ENCODE measurements at regions not wholly inside any gene's neighbourhood (a gene's known extent, or its start where the extent isn't known, plus 50 kb on each side); places are given as distances from the start of the nearest gene placed in this dataset.

GRCh38 chr2:239581352-239581901 is 180.6 kb upstream of the HDAC4 start:
- DNase-seq (ENCODE audit: low read depth) = no peak

- DNase-seq (ENCODE audit: low read depth) = no peak
Measured at GRCh38 chr2:239580199-239580527, 179.3 kb upstream of the HDAC4 start.

- no peak for DNase-seq (ENCODE audit: low read depth)
Measured at GRCh38 chr2:239579524-239580198, 178.8 kb upstream of the HDAC4 start.

GRCh38 chr2:239579081-239579480 is 178.3 kb upstream of the HDAC4 start:
- no peak for DNase-seq (ENCODE audit: low read depth)

- DNase-seq (ENCODE audit: low read depth) = no peak
Measured at GRCh38 chr2:239578381-239578780, 177.6 kb upstream of the HDAC4 start.

DNA sequence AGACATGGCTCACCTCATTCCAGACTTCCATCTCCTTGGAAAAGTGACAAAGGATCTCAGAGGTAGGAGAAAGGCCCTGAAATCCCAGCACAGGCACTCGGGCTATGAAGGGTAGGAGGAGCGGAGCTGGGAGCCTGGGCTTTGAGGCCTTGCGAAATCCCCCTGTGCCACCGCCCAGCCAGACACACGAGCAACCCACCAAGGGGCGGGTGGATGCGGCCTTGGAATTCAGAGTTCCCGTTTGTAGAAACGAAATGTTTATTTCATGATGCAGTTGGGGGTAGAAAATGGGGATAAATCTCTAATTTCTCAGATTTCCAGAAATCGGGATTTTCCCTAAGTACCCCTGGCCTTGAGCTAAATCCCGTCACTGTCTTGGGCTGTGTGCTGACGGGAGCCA is 177.1 kb upstream of the HDAC4 start:
- DNase-seq (ENCODE audit: low read depth) = no peak

GRCh38 chr2:239576784-239577685 is 176.2 kb upstream of the HDAC4 start:
- no peak for DNase-seq (ENCODE audit: low read depth)

DNA sequence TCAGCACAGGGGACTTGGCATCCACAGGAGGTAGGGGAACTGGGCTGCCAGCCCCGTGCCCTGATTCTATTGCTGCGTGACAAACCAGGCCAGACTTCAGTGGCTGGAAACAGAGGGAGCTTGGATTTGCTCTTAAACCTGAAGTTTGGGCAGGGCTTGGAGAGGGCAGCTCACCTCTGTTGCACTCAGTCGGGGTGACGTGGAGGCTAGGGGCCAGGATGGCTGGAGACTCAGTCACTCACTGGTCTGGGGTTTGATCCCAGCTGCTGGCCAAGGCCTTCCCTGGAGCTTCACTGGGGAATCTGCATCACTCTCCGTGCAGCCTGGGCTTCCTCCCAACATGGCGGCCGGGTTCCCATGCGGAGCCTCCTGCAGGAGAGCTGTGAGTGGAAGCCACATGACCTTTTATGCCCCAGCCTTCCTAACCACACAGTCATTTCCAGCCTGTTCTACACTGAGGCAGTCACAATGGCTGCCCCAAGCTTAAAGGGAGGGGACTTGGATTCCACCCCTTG is 175.2 kb upstream of the HDAC4 start:
- DNase-seq (ENCODE audit: low read depth) = no peak

GRCh38 chr2:239574434-239575156 is 173.8 kb upstream of the HDAC4 start:
- DNase-seq (ENCODE audit: low read depth) = no peak

DNA sequence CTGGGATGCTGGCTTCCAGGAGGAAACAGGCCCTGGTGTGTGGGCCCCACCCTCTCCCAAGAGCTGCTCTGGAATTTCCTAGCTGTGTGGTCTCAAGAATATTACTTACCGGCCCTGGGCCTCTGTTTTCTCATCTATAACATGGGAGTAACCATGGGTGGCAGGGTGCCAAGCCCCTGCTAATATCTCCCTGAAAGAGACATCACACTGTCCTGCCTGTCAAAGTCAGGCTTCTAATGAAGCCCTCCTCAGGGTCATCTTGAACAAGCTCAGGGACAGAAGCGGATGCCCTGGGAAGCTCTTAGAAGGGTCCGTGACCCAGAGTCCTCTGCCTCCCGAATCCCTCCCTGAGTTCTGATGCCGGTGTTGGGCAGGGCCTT is 173.2 kb upstream of the HDAC4 start:
- DNase-seq (ENCODE audit: low read depth) = no peak

DNA sequence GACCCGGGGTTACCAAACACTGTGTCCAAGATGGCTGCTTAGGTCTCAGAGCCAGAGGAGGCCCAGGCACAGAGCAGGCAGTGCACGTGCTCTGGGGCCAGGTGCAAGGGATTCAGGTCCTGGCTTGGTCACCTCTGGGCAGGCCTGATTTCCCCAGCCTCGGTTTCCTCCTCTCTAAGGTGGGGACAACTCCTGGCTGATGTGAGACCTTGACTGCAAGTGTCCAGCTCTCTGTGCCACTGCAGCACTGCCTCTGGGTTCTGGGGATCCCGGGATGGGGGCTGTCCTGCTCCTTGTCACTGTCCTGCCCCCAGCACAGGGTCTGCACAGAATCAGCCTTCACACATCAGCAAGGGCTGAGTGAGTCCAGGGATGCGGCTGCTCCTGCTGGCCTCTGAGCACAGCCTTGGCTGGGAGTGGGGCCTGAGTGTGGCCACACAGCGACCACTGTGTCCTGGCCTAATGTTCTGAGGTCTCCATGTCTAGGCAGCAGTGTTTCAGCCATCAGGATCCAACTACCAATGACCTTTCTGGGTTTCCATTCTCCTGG is 170.2 kb upstream of the HDAC4 start:
- DNase-seq (ENCODE audit: low read depth) = no peak

DNA sequence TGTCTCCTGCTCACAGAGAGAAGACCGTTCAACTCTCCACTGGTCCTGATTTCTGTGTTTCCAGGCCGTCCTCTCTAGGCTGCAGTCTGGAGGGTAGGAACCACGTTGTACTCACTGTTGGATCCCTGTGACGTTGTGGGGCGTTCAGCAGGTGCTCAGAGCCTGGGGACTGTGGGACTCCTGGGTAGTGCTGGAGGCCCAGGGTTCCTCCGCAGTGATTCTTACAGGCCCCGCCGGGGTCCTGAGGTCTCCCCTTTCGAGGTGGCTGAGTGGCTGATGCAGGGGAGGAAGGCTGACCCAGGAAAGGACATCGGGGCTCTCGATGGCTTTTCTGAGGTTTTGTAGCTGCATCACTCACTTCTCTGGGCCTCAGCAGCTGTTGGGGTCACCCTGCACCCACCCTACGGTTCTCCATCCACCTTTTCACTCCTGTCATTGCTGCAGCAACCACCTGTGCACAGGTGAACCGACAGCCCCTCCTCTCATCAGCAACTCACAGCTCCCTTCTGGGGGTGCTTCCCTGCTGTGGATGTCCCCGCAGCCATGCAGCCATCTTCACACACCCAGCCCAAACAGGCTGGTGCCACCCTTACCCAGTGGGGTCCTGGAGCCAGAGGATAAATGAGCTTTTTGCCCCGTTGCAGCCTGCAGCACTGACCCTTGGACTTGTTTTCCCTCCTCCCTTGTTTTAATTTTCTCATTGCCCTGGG is 169.6 kb upstream of the HDAC4 start:
- DNase-seq (ENCODE audit: low read depth) = no peak

DNA sequence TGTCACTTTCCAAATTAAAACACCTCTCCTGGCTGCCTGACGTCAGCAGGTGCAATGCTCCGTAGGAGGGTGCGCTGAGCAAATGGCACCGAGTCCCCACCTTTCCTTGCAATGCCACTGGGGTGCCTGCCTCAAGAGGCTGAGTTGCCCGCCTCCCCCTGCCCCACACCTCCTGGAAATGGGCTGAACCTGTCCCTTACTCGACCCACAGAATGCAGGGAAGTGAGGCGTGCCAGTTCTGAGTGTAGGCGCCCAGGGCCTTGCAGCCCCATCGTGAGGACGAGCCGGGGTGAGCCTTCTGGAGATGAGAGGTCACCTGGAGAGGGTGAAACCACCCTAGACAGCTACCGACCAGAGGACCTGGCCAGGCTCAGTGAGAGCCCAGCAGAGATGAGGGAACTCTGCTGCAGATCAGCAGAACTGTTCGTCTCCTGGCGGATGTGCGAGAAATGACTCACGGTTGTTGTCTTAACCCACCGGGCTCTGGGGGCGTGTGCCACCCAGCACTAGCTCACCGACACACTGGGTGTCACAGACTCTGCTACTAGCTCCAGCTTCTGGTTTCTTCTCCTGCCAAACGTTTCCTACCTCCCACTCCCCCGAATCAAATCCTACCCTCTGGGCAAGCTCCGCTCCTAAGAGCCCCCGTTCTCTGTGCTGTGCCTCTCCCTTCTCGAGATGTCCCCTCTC is 168.7 kb upstream of the HDAC4 start:
- DNase-seq (ENCODE audit: low read depth) = no peak

GRCh38 chr2:239568601-239569000 is 167.8 kb upstream of the HDAC4 start:
- DNase-seq (ENCODE audit: low read depth) = no peak

GRCh38 chr2:239567786-239568185 is 167.0 kb upstream of the HDAC4 start:
- no peak for DNase-seq (ENCODE audit: low read depth)

DNA sequence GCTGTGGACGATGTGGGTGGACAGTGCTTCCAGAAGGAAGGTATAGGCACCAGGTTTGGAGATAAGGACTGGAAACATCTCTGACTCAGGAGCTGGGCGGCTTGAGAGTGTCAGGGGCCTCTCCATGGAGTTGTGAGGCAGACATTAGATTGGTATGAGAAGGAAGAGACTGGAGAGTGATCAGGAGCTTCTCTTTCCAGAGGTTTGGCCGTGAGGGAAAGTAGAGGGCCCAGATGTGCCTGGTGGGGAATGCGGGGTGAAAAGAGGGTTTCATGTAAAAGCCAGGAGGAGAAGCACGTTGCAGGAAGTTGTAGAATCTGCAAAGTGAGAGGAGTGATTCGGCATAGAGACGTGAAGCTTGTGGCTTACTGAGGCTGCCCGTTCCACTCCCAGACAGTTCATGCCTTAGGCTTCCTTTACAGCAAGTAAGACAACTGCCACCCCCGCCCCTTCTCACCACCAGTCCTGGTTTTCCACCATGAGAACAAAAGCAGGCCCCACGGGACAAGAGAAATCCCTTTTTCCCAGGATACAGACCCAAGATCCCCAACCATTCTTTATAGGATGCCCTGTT is 166.3 kb upstream of the HDAC4 start:
- no peak for DNase-seq (ENCODE audit: low read depth)

DNA sequence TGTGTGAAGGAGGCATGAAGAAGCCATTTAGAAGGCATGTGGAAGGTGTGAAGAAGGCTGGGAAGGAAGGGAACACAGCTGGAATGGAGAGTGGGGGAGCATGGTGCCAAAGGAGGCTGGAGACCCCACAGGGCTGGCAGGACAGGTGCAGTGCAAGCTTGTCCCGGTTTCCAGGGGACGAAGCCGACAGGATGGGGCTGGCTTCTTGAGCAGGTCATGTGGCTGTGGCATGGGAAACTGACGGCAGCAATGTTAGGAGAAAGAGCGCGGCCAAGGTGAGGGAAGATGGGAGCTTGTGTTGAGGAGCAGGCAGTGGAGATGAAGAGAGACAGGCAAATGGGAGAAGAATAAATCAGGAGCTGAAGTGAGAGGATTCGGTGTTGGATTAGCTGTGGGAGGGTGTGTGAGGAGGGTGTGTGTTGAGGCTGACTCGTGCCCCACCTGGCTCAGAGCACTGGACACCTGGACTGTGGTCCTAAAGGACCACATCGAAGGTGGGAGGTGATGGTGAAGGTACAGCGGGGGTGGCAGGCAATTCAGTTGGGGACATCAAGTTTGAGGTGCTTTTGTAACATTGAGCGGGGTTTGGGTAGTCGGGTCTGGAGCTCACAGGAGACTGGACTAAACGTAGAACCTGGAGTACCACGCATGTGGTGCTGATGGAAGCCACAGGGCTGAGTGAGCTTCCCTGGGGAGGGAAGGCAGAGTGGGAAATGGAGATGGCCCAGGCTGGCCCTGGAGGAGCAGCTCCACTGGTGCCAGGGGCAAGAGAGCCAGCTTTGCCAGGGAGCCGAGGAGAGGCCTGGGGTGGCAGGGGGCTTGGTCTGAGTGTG is 165.6 kb upstream of the HDAC4 start:
- no peak for DNase-seq (ENCODE audit: low read depth)

DNA sequence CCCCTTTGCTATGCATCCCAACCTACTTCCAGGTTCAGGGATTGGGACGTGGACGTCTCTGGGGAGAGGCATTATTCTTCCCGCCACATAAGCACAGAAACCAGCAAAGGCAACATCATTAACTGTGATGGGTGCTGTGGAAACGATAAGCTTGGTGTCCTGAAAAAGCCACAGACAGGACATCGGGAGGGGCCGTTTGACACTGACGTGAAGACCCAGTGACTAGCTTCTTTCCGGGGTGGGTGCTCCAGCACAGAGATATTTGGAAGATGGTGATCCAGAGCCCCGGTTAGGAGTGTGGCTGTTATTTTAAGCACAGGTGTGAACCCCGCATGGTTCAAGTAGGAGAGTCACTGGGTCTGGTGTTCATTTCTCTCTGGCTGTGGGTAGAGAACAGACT is 163.8 kb upstream of the HDAC4 start:
- no peak for DNase-seq (ENCODE audit: low read depth)

DNA sequence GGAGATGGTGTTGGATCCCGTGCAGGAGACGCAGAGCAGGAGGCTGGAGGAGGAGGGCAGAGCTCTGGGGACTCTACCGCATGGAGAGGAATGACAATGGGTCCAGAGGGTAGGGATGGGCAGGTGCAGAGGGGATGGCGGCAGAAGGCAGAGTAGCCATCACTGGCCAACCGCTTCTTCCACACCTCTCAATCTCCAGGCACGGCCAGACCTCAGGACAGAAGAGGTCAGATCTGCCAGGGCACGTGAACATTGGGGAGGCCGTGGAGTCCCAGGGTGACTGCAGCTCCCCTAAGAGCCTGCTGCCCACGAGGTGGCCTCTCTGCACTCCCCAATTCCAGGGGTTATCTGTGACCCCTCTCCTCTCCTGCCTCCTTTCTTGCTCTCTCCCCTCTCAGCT is 162.7 kb upstream of the HDAC4 start:
- DNase-seq (ENCODE audit: low read depth) = no peak

Data from myocyte (in vitro differentiated cells).